Esophagus (tissue), 2 donors: ENCODE measurements at regions not wholly inside any gene's neighbourhood (a gene's known extent, or its start where the extent isn't known, plus 50 kb on each side); places are given as distances from the start of the nearest gene placed in this dataset.
"Not testable (repeated sequence)": the region's sequence is repeated elsewhere in the genome, so short reads cannot be mapped to it uniquely, and the experiment has no call there.

Experiments
- H3K27ac ChIP-seq, 2 donors: one replicate each; pipeline ENCODE4 v1.5.1; 2013; ENCODE audit warnings: low read depth in 2 of 2, mild to moderate bottlenecking in 2 of 2, inconsistent platforms in 1 of 2, low read length in 1 of 2, moderate library complexity in 1 of 2
- H3K27me3 ChIP-seq, 2 donors: one replicate each; pipeline ENCODE4 v1.6.1; 2013; ENCODE audit warnings: low read length in 2 of 2, control low read depth in 1 of 2, mild to moderate bottlenecking in 1 of 2; ENCODE audit not compliant: insufficient read depth in 2 of 2, control insufficient read depth in 1 of 2
- H3K36me3 ChIP-seq, 2 donors: one replicate each; pipeline ENCODE4 v1.6.1; 2013; ENCODE audit warnings: low read length in 1 of 2; ENCODE audit not compliant: control insufficient read depth in 2 of 2, insufficient read depth in 2 of 2
- H3K4me1 ChIP-seq, 2 donors: one replicate each; pipeline ENCODE4 v1.6.1; 2013; ENCODE audit warnings: low read length in 1 of 2; ENCODE audit not compliant: control insufficient read depth in 2 of 2, insufficient read depth in 2 of 2
- H3K4me3 ChIP-seq, 2 donors: one replicate each; pipeline ENCODE4 v1.5.1; 2013; ENCODE audit warnings: low read length in 2 of 2, mild to moderate bottlenecking in 2 of 2, low read depth in 1 of 2, moderate library complexity in 1 of 2
- H3K9me3 ChIP-seq, 2 donors: one replicate each; pipeline ENCODE4 v1.6.1; 2013; ENCODE audit warnings: mild to moderate bottlenecking in 2 of 2, low read depth in 1 of 2, low read length in 1 of 2, moderate library complexity in 1 of 2; ENCODE audit not compliant: control insufficient read depth in 2 of 2, insufficient read depth in 1 of 2
- WGBS, 2 donors: extraction: QIAGEN DNeasy Blood & Tissue Kit; methylation state at CpG; one replicate each; pipeline ENCODE4 v1.1.7; 2013; 5-methylcytosine and 5-hydroxymethylcytosine counted together
- donor health status: healthy with polysubstance abuse.
- donor health status: Bipolar disorder and iron deficiency.

DNA sequence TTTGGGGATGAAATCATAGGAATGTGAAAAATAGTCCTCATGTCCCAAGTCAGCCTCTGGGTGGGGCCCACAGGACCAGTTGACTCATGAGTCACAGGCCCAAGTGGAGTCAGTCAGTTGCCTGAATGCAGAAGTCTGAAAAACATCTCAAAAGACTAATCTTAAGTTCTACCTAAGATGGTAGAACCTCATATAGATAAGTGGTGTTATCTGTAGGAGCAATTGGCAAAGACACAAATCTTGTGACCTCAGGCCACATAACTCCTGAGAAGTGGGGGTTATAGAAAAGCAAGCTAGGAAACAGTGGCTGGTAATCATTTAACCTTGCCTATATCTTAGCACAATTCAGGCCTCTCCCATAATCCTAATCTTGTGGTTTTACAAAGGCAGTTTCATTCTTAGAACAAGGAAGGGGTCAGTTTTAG lies 257.1 kb upstream of the SPOPL start:
- Histone ChIP-seq H3K27me3 (no peaks in the 10 kb centered on the region), H3K27ac (no peak overlapping the region), H3K9me3 (no peaks in the 10 kb centered on the region), H3K4me3 (no peak overlapping the region), H3K4me1 (no peaks in the 10 kb centered on the region), H3K36me3 (no peaks in the 10 kb centered on the region)

- H3K27me3 ChIP-seq = no peaks in the 10 kb centered on the region
- no peak overlapping the region for H3K4me3 ChIP-seq
- H3K9me3 ChIP-seq = no peaks in the 10 kb centered on the region
- no peak overlapping the region for H3K27ac ChIP-seq
- no peaks in the 10 kb centered on the region for H3K4me1 ChIP-seq
- no peaks in the 10 kb centered on the region for H3K36me3 ChIP-seq
Observed at GRCh38 chr2:138245310-138245709, 256.3 kb upstream of the SPOPL start.

DNA sequence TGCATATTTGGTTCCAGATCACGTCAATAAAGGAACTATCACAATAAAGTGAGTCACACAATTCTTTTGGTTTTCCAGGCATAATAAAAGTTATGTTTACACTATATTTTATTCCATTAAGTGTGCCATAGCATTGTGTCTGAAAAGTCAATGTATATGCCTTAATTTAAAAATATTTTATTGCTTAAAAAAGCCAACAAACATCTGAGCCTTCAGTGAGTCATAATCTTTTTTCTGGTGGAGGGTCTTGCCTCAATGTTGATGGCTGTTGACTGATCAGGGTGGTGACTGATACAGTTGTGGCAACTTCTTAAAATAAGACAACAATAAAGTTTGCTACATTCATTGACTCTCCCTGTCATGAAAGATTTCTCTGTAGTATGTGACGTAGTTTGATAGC lies 254.3 kb upstream of the SPOPL start:
- WGBS, 2 donors = 85 to 96% methylated on average over 2 of the region's 2 CpGs
- Histone ChIP-seq H3K27ac (no peak overlapping the region), H3K27me3 (no peaks in the 10 kb centered on the region), H3K36me3 (no peaks in the 10 kb centered on the region), H3K4me3 (no peak overlapping the region), H3K4me1 (no peaks in the 10 kb centered on the region), H3K9me3 (no peaks in the 10 kb centered on the region)

GRCh38 chr2:138249207-138249606 lies 252.4 kb upstream of the SPOPL start:
- H3K27me3 ChIP-seq = no peaks in the 10 kb centered on the region
- no peaks in the 10 kb centered on the region for H3K36me3 ChIP-seq
- H3K4me3 ChIP-seq = no peak overlapping the region

GRCh38 chr2:138250843-138251320 lies 250.7 kb upstream of the SPOPL start:
- not testable (repeated sequence) for H3K4me1 ChIP-seq, H3K27ac ChIP-seq, H3K9me3 ChIP-seq, H3K36me3 ChIP-seq, H3K4me3 ChIP-seq, H3K27me3 ChIP-seq
- WGBS, 2 donors = 83 to 86% methylated on average over 2 of the region's 4 CpGs

More at GRCh38 chr2:138249207-138249606, 252.4 kb upstream of the SPOPL start:
- no peaks in the 10 kb centered on the region for H3K4me1 ChIP-seq
- no peak overlapping the region for H3K27ac ChIP-seq
- H3K9me3 ChIP-seq = no peaks in the 10 kb centered on the region

- Histone ChIP-seq H3K4me1 (no peaks in the 10 kb centered on the region), H3K4me3 (no peak overlapping the region), H3K36me3 (no peaks in the 10 kb centered on the region), H3K27ac (no peak overlapping the region), H3K9me3 (no peaks in the 10 kb centered on the region), H3K27me3 (no peaks in the 10 kb centered on the region)
- WGBS, 2 donors = 91 to 95% methylated on average over 1 of the region's 1 CpG
Observed at GRCh38 chr2:138252587-138252986, 249.0 kb upstream of the SPOPL start.

DNA sequence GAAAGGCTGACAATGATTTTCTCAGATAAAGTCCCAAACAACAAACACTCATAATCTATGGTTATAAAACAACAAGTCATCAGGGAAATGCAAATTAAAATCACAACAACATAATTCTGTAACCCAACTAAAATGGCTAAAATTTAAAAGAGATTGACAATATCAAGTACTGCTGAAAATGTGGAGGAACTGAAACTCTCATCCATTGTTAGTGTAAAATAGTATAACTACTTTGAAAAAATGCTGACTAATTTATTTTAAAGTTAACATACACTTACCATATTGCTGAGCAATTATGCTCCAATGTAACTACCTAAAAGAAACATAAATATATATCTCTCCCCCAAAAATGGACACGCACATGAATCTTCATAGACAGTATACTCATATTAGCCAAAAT lies 245.9 kb upstream of the SPOPL start:
- H3K27me3 ChIP-seq = no peaks in the 10 kb centered on the region
- no peaks in the 10 kb centered on the region for H3K36me3 ChIP-seq
- H3K4me3 ChIP-seq = no peak overlapping the region
- WGBS, 2 donors = 90 to 92% methylated on average over 1 of the region's 1 CpG
- H3K27ac ChIP-seq = no peak overlapping the region
- no peaks in the 10 kb centered on the region for H3K4me1 ChIP-seq
- H3K9me3 ChIP-seq = no peaks in the 10 kb centered on the region

GRCh38 chr2:138267161-138267901 lies 234.2 kb upstream of the SPOPL start:
- WGBS, 2 donors = 75 to 79% methylated on average over 4 of the region's 4 CpGs
- no peaks in the 10 kb centered on the region for H3K36me3 ChIP-seq
- no peak overlapping the region for H3K4me3 ChIP-seq
- H3K4me1 ChIP-seq = no peaks in the 10 kb centered on the region
- H3K27ac ChIP-seq = peak overlapping the region in 1 of 2 donors; percentile 0
- H3K27me3 ChIP-seq = no peaks in the 10 kb centered on the region
- H3K9me3 ChIP-seq = no peaks in the 10 kb centered on the region

- Histone ChIP-seq H3K36me3 (no peaks in the 10 kb centered on the region), H3K27me3 (no peaks in the 10 kb centered on the region), H3K9me3 (no peaks in the 10 kb centered on the region), H3K4me1 (no peaks in the 10 kb centered on the region), H3K4me3 (no peak overlapping the region), H3K27ac (no peak overlapping the region)
Observed at GRCh38 chr2:138267902-138268254, 233.7 kb upstream of the SPOPL start.

DNA sequence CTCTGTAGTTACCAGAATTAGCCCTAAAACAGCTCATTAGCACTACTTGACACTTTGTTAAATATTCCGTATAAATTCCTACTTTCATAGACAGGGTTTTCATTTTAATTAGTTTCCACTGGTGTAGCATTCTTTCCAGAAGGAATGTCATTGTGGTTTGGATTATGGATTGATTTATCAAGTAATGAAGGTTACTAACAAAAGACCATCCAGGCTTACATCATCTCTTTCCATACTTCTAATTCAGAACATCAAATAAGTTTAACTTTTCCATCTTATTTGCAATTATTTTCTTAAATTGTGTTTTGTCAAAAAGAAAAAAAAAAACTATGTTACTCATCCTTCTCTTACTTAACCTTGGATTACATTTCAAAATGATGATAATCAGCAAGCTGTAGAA lies 231.8 kb upstream of the SPOPL start:
- no peaks in the 10 kb centered on the region for H3K9me3 ChIP-seq
- H3K27ac ChIP-seq = no peak overlapping the region
- no peaks in the 10 kb centered on the region for H3K27me3 ChIP-seq
- no peaks in the 10 kb centered on the region for H3K36me3 ChIP-seq
- no peak overlapping the region for H3K4me3 ChIP-seq
- H3K4me1 ChIP-seq = no peaks in the 10 kb centered on the region
- 83 to 95% methylated on average over 1 of the region's 1 CpG for WGBS, 2 donors
